CD4-positive, alpha-beta T cell (primary cell): ENCODE measurements at regions not wholly inside any gene's neighbourhood (a gene's known extent, or its start where the extent isn't known, plus 50 kb on each side); places are given as distances from the start of the nearest gene placed in this dataset.
"Not testable (repeated sequence)": the region's sequence is repeated elsewhere in the genome, so short reads cannot be mapped to it uniquely, and the experiment has no call there.

ENCODE experiments used
- ATAC-seq: fragments of 200-7000 bp; cut with Tn5 transposase; one replicate; pipeline ENCODE4 v1.10.0; 2022; ENCODE audit warnings: mild to moderate bottlenecking; ENCODE audit not compliant: poor library complexity
- CTCF ChIA-PET: fragments of 350-600 bp; sonication (Branson Sonifier 250); formaldehyde crosslinking; loops from one replicate; lab custom pipeline; 2021; ENCODE audit warnings: antibody characterized with exemption, inconsistent platforms; lab: Charles Lee
- POLR2A ChIA-PET: fragments of 350-600 bp; sonication (Branson Sonifier 250); formaldehyde crosslinking; loops from one replicate; lab custom pipeline; 2021; ENCODE audit warnings: antibody characterized with exemption, inconsistent platforms; lab: Charles Lee
- DNase-seq, 14 experiments: peaks; one replicate each; pipeline ENCODE4 v3.0.0-alpha.2; 2013 to 2020; ENCODE audit warnings: mixed read lengths in 2 of 14
- H3K27ac ChIP-seq, 2 donors: one replicate each; pipeline versions ENCODE4 v1.5.1 to v1.7.0; 2013; ENCODE audit warnings: low read length in 2 of 2, low read depth in 1 of 2, mild to moderate bottlenecking in 1 of 2
- H3K27me3 ChIP-seq, 2 experiments: 1 replicate in 1 of 2; 2 replicates in 1 of 2; pipeline versions ENCODE4 v1.6.1 to v1.7.0; 2013; ENCODE audit warnings: low read length in 2 of 2, control low read depth in 1 of 2, mild to moderate bottlenecking in 1 of 2, moderate library complexity in 1 of 2; ENCODE audit not compliant: insufficient read depth in 2 of 2, control insufficient read depth in 1 of 2
- H3K36me3 ChIP-seq: one replicate; pipeline ENCODE4 v1.6.1; 2013; ENCODE audit warnings: low read length, control low read depth; ENCODE audit not compliant: insufficient read depth
- H3K4me1 ChIP-seq: one replicate; pipeline ENCODE4 v1.6.1; 2013; ENCODE audit warnings: low read length, control low read depth; ENCODE audit not compliant: insufficient read depth
- H3K4me3 ChIP-seq: one replicate; pipeline ENCODE4 v1.5.1; 2013; ENCODE audit warnings: mild to moderate bottlenecking, low read length, moderate library complexity
- H3K9me3 ChIP-seq, 2 experiments: 1 replicate in 1 of 2; 2 replicates in 1 of 2; pipeline versions ENCODE4 v1.6.1 to v1.7.0; 2013; ENCODE audit warnings: low read length in 2 of 2, mild to moderate bottlenecking in 2 of 2, control low read depth in 1 of 2, moderate library complexity in 1 of 2; ENCODE audit not compliant: control insufficient read depth in 1 of 2, insufficient read depth in 1 of 2
- H3K27ac Mint-ChIP-seq: one replicate; pipeline ENCODE4 v1.8.0; 2020; ENCODE audit warnings: mixed read lengths
- H3K27me3 Mint-ChIP-seq: one replicate; pipeline ENCODE4 v1.8.0; 2021; ENCODE audit warnings: mixed read lengths
- H3K36me3 Mint-ChIP-seq: one replicate; pipeline ENCODE4 v1.8.0; 2021; ENCODE audit warnings: low read depth, mixed read lengths
- H3K4me1 Mint-ChIP-seq: one replicate; pipeline ENCODE4 v1.8.0; 2021; ENCODE audit warnings: low read depth, mixed read lengths
- H3K4me3 Mint-ChIP-seq: one replicate; pipeline ENCODE4 v1.8.0; 2020; ENCODE audit warnings: mild to moderate bottlenecking, mixed read lengths
- H3K9me3 Mint-ChIP-seq: one replicate; pipeline ENCODE4 v1.8.0; 2020; ENCODE audit warnings: mixed read lengths
- intact Hi-C, 2 experiments: fragments of 100-400 bp; cut with DNase I in 1 of 2; cut with micrococcal nuclease in 1 of 2; formaldehyde crosslinking; loops; one replicate each; pipeline versions ENCODE4 v1.15.1 to v1.9.0; 2023 to 2025; cut with DNase I, micrococcal nuclease
- TF ChIP-seq, protein P1 (sequence below): fragments of 200-600 bp; IDR thresholded peaks from one replicate; pipeline ENCODE4 v1.8.0; 2022; ENCODE audit warnings: antibody characterized with exemption, mild to moderate bottlenecking

DNA sequence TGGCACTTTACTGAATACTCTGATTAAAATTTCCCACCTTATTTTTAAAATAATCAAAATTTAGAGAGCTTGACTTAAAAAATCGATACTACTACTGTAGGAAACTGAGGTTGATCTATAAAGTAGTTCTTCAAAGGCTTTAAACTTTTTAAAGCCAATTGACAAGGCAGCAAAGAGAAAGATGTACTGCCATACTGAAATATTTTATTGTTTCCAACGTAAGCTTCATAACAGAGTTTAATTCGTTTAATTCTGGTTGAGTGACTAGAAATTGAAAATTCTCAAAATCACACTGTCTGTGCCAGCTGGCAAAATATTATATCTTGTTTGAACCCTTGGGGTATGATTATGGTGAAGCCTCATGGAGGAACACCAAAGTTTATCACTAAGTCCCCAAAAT is 207.6 kb downstream of the UNC5CL start:
- ChIA-PET POLR2A (no interaction called here), CTCF (no interaction called here)
- Histone ChIP-seq H3K36me3 (no peaks in the 10 kb centered on the region), H3K27ac (no peak overlapping the region), H3K4me1 (no peaks in the 10 kb centered on the region), H3K27me3 (peaks cover 3 to 12% of the 10 kb centered on the region in 2 experiments), H3K9me3 (no peaks in the 10 kb centered on the region), H3K4me3 (no peak overlapping the region)
- no peaks in the 10 kb centered on the region for H3K4me1 Mint-ChIP-seq
- TF ChIP-seq, protein P1, sequence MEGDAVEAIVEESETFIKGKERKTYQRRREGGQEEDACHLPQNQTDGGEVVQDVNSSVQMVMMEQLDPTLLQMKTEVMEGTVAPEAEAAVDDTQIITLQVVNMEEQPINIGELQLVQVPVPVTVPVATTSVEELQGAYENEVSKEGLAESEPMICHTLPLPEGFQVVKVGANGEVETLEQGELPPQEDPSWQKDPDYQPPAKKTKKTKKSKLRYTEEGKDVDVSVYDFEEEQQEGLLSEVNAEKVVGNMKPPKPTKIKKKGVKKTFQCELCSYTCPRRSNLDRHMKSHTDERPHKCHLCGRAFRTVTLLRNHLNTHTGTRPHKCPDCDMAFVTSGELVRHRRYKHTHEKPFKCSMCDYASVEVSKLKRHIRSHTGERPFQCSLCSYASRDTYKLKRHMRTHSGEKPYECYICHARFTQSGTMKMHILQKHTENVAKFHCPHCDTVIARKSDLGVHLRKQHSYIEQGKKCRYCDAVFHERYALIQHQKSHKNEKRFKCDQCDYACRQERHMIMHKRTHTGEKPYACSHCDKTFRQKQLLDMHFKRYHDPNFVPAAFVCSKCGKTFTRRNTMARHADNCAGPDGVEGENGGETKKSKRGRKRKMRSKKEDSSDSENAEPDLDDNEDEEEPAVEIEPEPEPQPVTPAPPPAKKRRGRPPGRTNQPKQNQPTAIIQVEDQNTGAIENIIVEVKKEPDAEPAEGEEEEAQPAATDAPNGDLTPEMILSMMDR = no peak
- no peaks in the 10 kb centered on the region for H3K9me3 Mint-ChIP-seq
- ATAC-seq = no peak
- H3K27ac Mint-ChIP-seq = no peak overlapping the region
- peaks cover 32% of the 10 kb centered on the region for H3K27me3 Mint-ChIP-seq
- intact Hi-C loops = no loop called here
- no peak overlapping the region for H3K4me3 Mint-ChIP-seq
- DNase-seq = no peak
- no peaks in the 10 kb centered on the region for H3K36me3 Mint-ChIP-seq

DNA sequence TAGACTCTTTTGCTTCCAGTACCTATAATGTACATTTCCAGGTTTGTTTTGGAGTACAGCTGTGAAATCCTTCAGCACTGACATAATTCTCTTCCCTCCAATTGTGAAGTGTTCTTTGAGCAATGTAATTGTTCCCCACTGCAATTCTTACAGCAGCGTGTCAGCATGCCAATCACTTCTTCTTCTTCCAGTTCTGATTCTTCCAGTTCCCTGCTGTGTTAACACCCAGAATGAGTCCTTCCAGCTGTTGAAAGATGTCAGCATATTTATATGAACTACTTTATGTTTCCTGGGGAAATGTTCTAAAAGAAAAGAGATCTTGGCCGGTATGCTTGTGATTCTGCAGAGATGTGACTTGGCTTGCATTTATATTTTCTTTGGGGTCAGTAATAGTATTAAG is 213.9 kb downstream of the UNC5CL start:
- Mint-ChIP-seq H3K4me3 (no peak overlapping the region), H3K27ac (no peak overlapping the region), H3K27me3 (peaks cover 12% of the 10 kb centered on the region), H3K4me1 (no peaks in the 10 kb centered on the region), H3K9me3 (no peaks in the 10 kb centered on the region), H3K36me3 (no peaks in the 10 kb centered on the region)
- Histone ChIP-seq H3K4me1 (no peaks in the 10 kb centered on the region), H3K36me3 (no peaks in the 10 kb centered on the region), H3K4me3 (no peak overlapping the region), H3K9me3 (no peaks in the 10 kb centered on the region), H3K27ac (no peak overlapping the region), H3K27me3 (peaks cover 3 to 7% of the 10 kb centered on the region in 2 experiments)
- TF ChIP-seq, protein P1 = no peak
- POLR2A ChIA-PET = no interaction called here
- no peak for DNase-seq
- ATAC-seq = no peak
- intact Hi-C loops = no loop called here
- CTCF ChIA-PET = no interaction called here

DNA sequence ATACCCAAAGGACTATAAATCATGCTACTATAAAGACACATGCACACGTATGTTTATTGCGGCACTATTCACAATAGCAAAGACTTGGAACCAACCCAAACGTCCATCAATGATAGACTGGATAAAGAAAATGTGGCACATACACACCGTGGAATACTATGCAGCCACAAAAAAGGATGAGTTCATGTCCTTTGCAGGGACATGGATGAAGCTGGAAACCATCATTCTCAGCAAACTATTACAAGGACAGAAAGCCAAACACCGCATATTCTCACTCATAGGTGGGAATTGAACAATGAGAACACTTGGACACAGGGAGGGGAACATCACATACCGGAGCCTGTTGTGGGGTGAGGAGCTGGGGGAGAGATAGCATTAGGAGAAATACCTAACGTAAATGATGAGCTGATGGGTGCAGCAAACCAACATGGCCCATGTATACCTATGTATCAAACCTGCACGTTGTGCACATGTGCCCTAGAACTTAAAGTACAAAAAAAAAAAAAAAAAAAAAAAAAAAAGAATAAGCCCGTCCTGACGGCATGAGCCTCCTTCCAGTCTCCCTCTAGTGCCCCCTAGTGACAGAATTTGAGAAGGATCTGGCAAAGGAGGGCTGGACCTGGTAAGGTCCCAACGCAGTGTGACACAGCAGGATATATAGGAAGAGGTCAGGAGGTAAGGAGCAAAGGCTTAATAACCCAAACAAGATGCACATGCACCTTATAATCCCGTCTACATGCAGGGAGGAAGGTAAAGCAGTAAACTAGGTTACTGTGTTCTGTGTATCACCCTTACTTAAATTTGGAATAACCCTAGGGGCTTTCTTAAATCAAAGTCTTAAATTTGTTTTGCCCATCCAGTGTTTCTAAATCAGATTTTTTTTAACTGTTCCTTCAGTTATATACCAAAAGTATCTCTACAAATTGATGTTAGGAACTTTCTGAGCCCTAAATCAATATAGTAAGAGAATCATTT is 214.8 kb downstream of the UNC5CL start:
- ATAC-seq, POLR2A ChIA-PET, H3K4me1 ChIP-seq, H3K4me3 Mint-ChIP-seq, H3K4me1 Mint-ChIP-seq, H3K27me3 ChIP-seq, H3K4me3 ChIP-seq, H3K27ac Mint-ChIP-seq, H3K36me3 Mint-ChIP-seq, H3K9me3 Mint-ChIP-seq, H3K27ac ChIP-seq, H3K36me3 ChIP-seq, H3K9me3 ChIP-seq: not testable (repeated sequence)
- H3K27me3 Mint-ChIP-seq = peaks cover 12% of the 10 kb centered on the region
- DNase-seq = peak in 5 of 14 experiments; percentile 7 to 65 (median 48)
- CTCF ChIA-PET = interaction anchor here (0.7 kb wide), 1 partner anchor 173 kb away, joined by 3 read pairs; no protein-coding TSS in a partner anchor
- intact Hi-C loops = loop anchor here in 1 of 2 experiments (5.0 kb wide), 1 partner anchor 497 kb away; no protein-coding TSS in a partner anchor
